Cerebellar cortex (tissue), 1 donor: ENCODE measurements at regions not wholly inside any gene's neighbourhood (a gene's known extent, or its start where the extent isn't known, plus 50 kb on each side); places are given as distances from the start of the nearest gene placed in this dataset.

Experiments
- DNase-seq: peaks from one replicate; pipeline ENCODE4 v3.0.0-alpha.2; 2015; ENCODE audit warnings: low spot score

DNA sequence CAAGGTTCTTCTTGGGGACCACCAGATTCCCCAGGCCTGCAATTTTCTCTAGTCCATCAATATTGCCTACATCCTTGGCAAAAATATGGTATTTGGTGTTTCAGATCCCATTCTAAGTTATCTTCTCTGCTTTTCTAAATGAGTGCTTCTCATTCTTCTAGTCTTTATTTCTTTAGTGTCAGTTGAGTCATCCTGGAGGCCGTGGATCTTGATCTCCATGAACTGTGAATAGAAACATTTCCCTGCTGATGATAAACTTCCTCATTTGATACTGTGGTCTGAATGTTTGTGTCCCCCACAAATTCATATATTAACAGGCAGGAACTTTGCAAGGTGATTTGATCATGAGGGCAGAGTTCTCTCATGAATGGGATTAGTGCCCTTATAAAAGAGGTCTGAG lies 779.3 kb downstream of the INHBA start:
- DNase-seq = no peak

DNA sequence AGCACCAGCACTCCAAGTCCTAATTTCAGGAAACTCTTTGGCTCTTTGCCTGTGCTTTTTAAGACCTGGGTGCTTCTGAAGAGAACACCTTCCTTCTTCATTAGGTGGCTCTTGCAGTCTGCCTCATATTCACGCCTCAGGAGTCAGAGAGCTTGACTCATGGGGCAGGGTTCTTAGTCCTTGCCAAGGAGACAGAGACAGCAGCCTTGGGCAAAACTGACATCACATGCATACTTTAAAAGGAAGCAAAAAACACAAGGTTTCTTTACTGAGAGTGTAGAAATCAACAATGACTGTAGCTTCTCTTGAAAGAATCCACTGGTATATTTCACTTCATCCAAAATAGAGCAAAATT lies 780.6 kb downstream of the INHBA start:
- DNase-seq = no peak

DNA sequence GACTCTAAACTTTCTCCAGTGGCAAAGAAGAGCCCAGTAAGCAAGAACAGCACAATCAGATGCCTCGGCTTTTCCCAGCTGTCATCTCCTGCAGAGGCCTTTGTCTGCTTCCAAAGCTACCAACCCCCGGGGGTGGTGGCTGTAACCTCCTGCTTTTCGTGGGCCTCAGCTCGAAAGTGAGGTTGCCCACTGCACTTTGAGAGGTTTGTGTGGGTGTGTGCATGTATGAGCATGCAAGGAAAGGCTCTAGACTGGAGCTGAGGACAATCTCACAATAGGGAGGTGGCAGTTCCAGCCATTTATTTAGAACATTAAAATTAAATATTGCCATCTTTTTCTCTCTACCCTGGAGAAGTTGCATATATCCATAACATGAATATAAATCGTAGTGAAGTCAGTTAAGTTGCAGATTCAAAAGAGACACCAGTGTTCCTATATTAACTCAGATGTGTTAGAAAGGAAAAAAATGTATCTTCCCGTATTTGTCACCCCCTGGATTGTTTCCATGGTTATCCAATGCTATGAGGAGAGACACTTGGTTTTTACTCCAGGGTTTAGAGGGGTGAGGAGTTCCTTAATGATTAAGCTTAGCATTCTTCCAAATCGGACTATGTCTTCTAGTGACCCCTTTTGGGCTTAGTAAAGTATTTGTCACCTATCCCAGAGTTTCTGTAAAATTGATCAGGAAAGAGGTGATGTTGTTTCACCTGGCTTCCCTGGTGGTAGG lies 781.1 kb downstream of the INHBA start:
- DNase-seq = no peak

GRCh38 chr7:40918701-40919271 lies 784.0 kb downstream of the SUGCT start:
- no peak for DNase-seq

- DNase-seq = no peak
Observed at GRCh38 chr7:40916813-40917212, 782.0 kb downstream of the SUGCT start.

DNA sequence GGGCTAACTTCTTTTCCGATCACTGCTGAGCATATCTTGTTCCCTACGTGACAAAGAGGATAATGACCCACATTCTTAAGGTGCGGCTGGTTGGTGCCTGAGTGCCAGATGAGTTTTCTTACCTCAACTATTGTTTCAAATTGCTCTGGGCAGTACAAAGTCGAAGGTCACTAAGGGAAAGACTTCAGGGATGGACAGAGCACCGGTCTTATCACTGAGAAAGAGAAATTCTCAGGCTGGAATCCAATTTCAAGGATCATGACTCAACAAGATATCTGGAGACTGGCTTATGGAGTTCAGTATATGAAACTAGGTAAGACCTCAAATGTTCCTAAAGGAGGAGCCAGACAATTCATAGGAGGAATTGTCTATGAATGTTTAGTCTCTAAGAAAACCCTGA lies 780.3 kb downstream of the SUGCT start:
- no peak for DNase-seq
